GM12891 (cell line): ENCODE measurements at regions not wholly inside any gene's neighbourhood (a gene's known extent, or its start where the extent isn't known, plus 50 kb on each side); places are given as distances from the start of the nearest gene placed in this dataset.

Experiments
- POLR2A ChIP-seq: IDR thresholded peaks from 2 replicates; pipeline ENCODE4 v1.6.1; 2011; ENCODE audit warnings: low read depth, low read length, control low read depth
- POLR2AphosphoS5 ChIP-seq: IDR thresholded peaks from 2 replicates; pipeline ENCODE4 v1.6.1; 2011; ENCODE audit warnings: low read depth, low read length, control low read depth
- POU2F2 ChIP-seq: IDR thresholded peaks from 2 replicates; pipeline ENCODE4 v1.6.1; 2011; ENCODE audit warnings: low read depth, mild to moderate bottlenecking, control low read depth, low read length, moderate library complexity
- SPI1 ChIP-seq: IDR thresholded peaks from 2 replicates; pipeline ENCODE4 v1.6.1; 2011; ENCODE audit warnings: low read depth, low read length, control low read depth
- TAF1 ChIP-seq: IDR thresholded peaks from 2 replicates; pipeline ENCODE4 v1.6.1; 2011; ENCODE audit warnings: low read depth, low read length, control low read depth

- TF ChIP-seq TAF1, result no peak
- TF ChIP-seq POLR2A, result no peak
- no peak for TF ChIP-seq SPI1
- no peak for TF ChIP-seq POU2F2
- no peak for TF ChIP-seq POLR2AphosphoS5
Measured at GRCh38 chr5:61680247-61680646, 348.2 kb downstream of the ZSWIM6 start.
